ENCODE measurements at regions not wholly inside any gene's neighbourhood (a gene's known extent, or its start where the extent isn't known, plus 50 kb on each side); places are given as distances from the start of the nearest gene placed in this dataset.

GRCh38 chr5:24750355-24750754 lies 105.6 kb upstream of the CDH10 start:
- DNase-seq = no peak
- no peak for TF ChIP-seq CTCF (IDR thresholded peaks at IDR 0.05)
- Mint-ChIP-seq H3K27ac (no peak overlapping the region), H3K36me3 (ENCODE audit: low read depth) (no peaks in the 10 kb centered on the region), H3K4me3 (no peak overlapping the region), H3K9me3 (no peaks in the 10 kb centered on the region), H3K27me3 (ENCODE audit: low read depth, poor library complexity) (peaks cover 4% of the 10 kb centered on the region), H3K4me1 (no peaks in the 10 kb centered on the region)

GRCh38 chr5:24749701-24750100 lies 104.9 kb upstream of the CDH10 start:
- Mint-ChIP-seq H3K27ac (no peak overlapping the region), H3K27me3 (ENCODE audit: low read depth, poor library complexity) (peaks cover 6% of the 10 kb centered on the region)
- no peak for DNase-seq

GRCh38 chr5:24747327-24747726 lies 102.5 kb upstream of the CDH10 start:
- H3K4me3 Mint-ChIP-seq = no peak overlapping the region
- peaks cover 6% of the 10 kb centered on the region for H3K27me3 Mint-ChIP-seq (ENCODE audit: low read depth, poor library complexity)
- TF ChIP-seq CTCF (IDR thresholded peaks at IDR 0.05) = no peak
- H3K4me1 Mint-ChIP-seq = no peaks in the 10 kb centered on the region
- no peak overlapping the region for H3K27ac Mint-ChIP-seq
- no peaks in the 10 kb centered on the region for H3K36me3 Mint-ChIP-seq (ENCODE audit: low read depth)
- DNase-seq = no peak
- no peaks in the 10 kb centered on the region for H3K9me3 Mint-ChIP-seq

More at GRCh38 chr5:24749701-24750100, 104.9 kb upstream of the CDH10 start:
- TF ChIP-seq CTCF (IDR thresholded peaks at IDR 0.05) = no peak
- Mint-ChIP-seq H3K4me1 (no peaks in the 10 kb centered on the region), H3K9me3 (no peaks in the 10 kb centered on the region), H3K36me3 (ENCODE audit: low read depth) (no peaks in the 10 kb centered on the region), H3K4me3 (no peak overlapping the region)

GRCh38 chr5:24742334-24742733 lies 97.6 kb upstream of the CDH10 start:
- no peak overlapping the region for H3K27ac Mint-ChIP-seq
- no peaks in the 10 kb centered on the region for H3K9me3 Mint-ChIP-seq
- no peak for TF ChIP-seq CTCF (IDR thresholded peaks at IDR 0.05)
- H3K4me3 Mint-ChIP-seq = no peak overlapping the region
- no peak for DNase-seq
- peaks cover 3% of the 10 kb centered on the region for H3K27me3 Mint-ChIP-seq (ENCODE audit: low read depth, poor library complexity)
- no peaks in the 10 kb centered on the region for H3K4me1 Mint-ChIP-seq
- no peaks in the 10 kb centered on the region for H3K36me3 Mint-ChIP-seq (ENCODE audit: low read depth)

- TF ChIP-seq CTCF (IDR thresholded peaks at IDR 0.05) = no peak
- H3K27me3 Mint-ChIP-seq (ENCODE audit: low read depth, poor library complexity) = no peaks in the 10 kb centered on the region
- H3K9me3 Mint-ChIP-seq = no peaks in the 10 kb centered on the region
- no peak overlapping the region for H3K4me3 Mint-ChIP-seq
- H3K27ac Mint-ChIP-seq = no peak overlapping the region
- no peak for DNase-seq
- no peaks in the 10 kb centered on the region for H3K36me3 Mint-ChIP-seq (ENCODE audit: low read depth)
- H3K4me1 Mint-ChIP-seq = no peaks in the 10 kb centered on the region
Observed at GRCh38 chr5:24737163-24737562, 92.4 kb upstream of the CDH10 start.

- no peaks in the 10 kb centered on the region for H3K4me1 Mint-ChIP-seq
Observed at GRCh38 chr5:24735284-24735683, 90.5 kb upstream of the CDH10 start.

More at GRCh38 chr5:24735284-24735683, 90.5 kb upstream of the CDH10 start:
- no peak for TF ChIP-seq CTCF (IDR thresholded peaks at IDR 0.05)
- Mint-ChIP-seq H3K36me3 (ENCODE audit: low read depth) (no peaks in the 10 kb centered on the region), H3K27me3 (ENCODE audit: low read depth, poor library complexity) (no peaks in the 10 kb centered on the region), H3K27ac (no peak overlapping the region), H3K4me3 (no peak overlapping the region), H3K9me3 (no peaks in the 10 kb centered on the region)
- no peak for DNase-seq
